ENCODE measurements at regions not wholly inside any gene's neighbourhood (a gene's known extent, or its start where the extent isn't known, plus 50 kb on each side); places are given as distances from the start of the nearest gene placed in this dataset.

GRCh38 chr7:94228223-94228622, 166.5 kb upstream of the COL1A2 start:
- no peak overlapping the region for H3K27ac ChIP-seq
- ATAC-seq (no peak), FAIRE-seq (no peak), DNase-seq (ENCODE audit: low read depth in 1 of 2, low spot score in 1 of 2) (no peak)
- TF ChIP-seq KDM1A (IDR thresholded peaks at IDR 0.05; ENCODE audit: low read depth) = no peak
- TF ChIP-seq CEBPB (IDR thresholded peaks at IDR 0.05) = no peak
- no peak for TF ChIP-seq USF2 (IDR thresholded peaks at IDR 0.05)
- no peak for TF ChIP-seq POLR2A (IDR thresholded peaks at IDR 0.05; ENCODE audit: low read length)
- TF ChIP-seq CBX2 (IDR thresholded peaks at IDR 0.05; ENCODE audit: borderline replicate concordance, low read depth) = no peak
- no peak for TF ChIP-seq RARB (CRISPR knock-in tag; IDR thresholded peaks at IDR 0.05)
- TF ChIP-seq HOXB13 (CRISPR knock-in tag; IDR thresholded peaks at IDR 0.05; ENCODE audit: low read depth) = no peak
- TF ChIP-seq E2F6 (IDR thresholded peaks at IDR 0.05; ENCODE audit: borderline replicate concordance, low read depth) = no peak
- TF ChIP-seq FOXS1 (CRISPR knock-in tag; IDR thresholded peaks at IDR 0.05) = no peak
- no peak for TF ChIP-seq TP53 (CRISPR knock-in tag; IDR thresholded peaks at IDR 0.05)
- no peak for TF ChIP-seq HMGXB4 (CRISPR knock-in tag; IDR thresholded peaks at IDR 0.05; ENCODE audit: borderline replicate concordance)
- no peak for TF ChIP-seq HOXA7 (CRISPR knock-in tag; IDR thresholded peaks at IDR 0.05)
- TF ChIP-seq FOSL2 (IDR thresholded peaks at IDR 0.05) = no peak
- TF ChIP-seq FOSL2 (CRISPR knock-in tag; IDR thresholded peaks at IDR 0.05) = no peak
- TF ChIP-seq CTCF (IDR thresholded peaks at IDR 0.05) = no peak
- TF ChIP-seq REST (IDR thresholded peaks at IDR 0.05) = no peak
- no peak for TF ChIP-seq BCL3 (IDR thresholded peaks at IDR 0.05)
- no peak for TF ChIP-seq ZSCAN20 (CRISPR knock-in tag; IDR thresholded peaks at IDR 0.05)
- no peak for TF ChIP-seq MYC (IDR thresholded peaks at IDR 0.05; ENCODE audit: borderline replicate concordance, low read length)
- TF ChIP-seq CBX8 (IDR thresholded peaks at IDR 0.05) = no peak
- no peak for TF ChIP-seq JUN (IDR thresholded peaks at IDR 0.05)
- no peak overlapping the region for H3K4me2 ChIP-seq
- ChIA-PET POLR2A (no interaction called here), CTCF (no interaction called here)
- no peaks in the 10 kb centered on the region for H3K9me3 ChIP-seq
- no peak overlapping the region for H3K4me3 ChIP-seq
- peaks cover 10% of the 10 kb centered on the region; the same call in 2 of the 3 replicates for H3K4me1 ChIP-seq
